Activated T-helper 17 cell treated with anti-CD3 and anti-CD28 coated beads, Interleukin-2, amount 50 U/mL, for 72 hours (primary cell): ENCODE measurements at regions not wholly inside any gene's neighbourhood (a gene's known extent, or its start where the extent isn't known, plus 50 kb on each side); places are given as distances from the start of the nearest gene placed in this dataset.
"Not testable (repeated sequence)": the region's sequence is repeated elsewhere in the genome, so short reads cannot be mapped to it uniquely, and the experiment has no call there.

Source experiments
- ATAC-seq: fragments of 150-1000 bp; cut with Tn5 transposase; replicated peaks from 2 replicates; pipeline ENCODE4 v1.10.0; 2021; ENCODE audit warnings: mild to moderate bottlenecking, moderate library complexity
- H3K27ac Mint-ChIP-seq: one replicate; pipeline ENCODE4 v1.8.0; 2022; ENCODE audit warnings: mixed read lengths
- H3K27me3 Mint-ChIP-seq: one replicate; pipeline ENCODE4 v1.8.0; 2022; ENCODE audit warnings: mixed read lengths
- H3K36me3 Mint-ChIP-seq: one replicate; pipeline ENCODE4 v1.8.0; 2022; ENCODE audit warnings: low read depth, mild to moderate bottlenecking, mixed read lengths
- H3K4me1 Mint-ChIP-seq: one replicate; pipeline ENCODE4 v1.8.0; 2022; ENCODE audit warnings: mixed read lengths
- H3K4me3 Mint-ChIP-seq: one replicate; pipeline ENCODE4 v1.8.0; 2022; ENCODE audit warnings: mild to moderate bottlenecking, mixed read lengths
- H3K9me3 Mint-ChIP-seq: one replicate; pipeline ENCODE4 v1.8.0; 2022; ENCODE audit warnings: mixed read lengths

DNA sequence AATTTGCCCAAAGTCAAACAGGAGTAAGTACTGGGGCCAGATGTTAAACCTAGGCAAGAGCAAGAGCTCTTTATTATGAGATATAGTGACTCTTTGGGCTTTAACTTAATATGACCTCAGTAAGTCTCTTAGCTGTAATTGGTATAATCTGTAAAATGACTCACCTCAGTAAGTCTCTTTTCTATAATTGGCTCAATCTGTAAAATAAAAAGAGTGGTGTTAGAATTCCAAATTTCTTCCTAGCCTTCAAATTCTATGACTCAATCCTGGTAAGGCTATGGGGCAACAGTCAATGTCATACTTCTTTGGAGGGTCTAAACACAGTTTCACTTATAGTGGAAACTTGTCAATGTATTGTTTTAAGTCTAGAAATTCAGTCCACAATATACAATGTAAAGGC, 1608.9 kb upstream of the PIK3C3 start:
- Mint-ChIP-seq H3K4me1 (no peaks in the 10 kb centered on the region), H3K27ac (no peak overlapping the region), H3K4me3 (no peak overlapping the region), H3K9me3 (peaks cover 13% of the 10 kb centered on the region), H3K36me3 (no peaks in the 10 kb centered on the region), H3K27me3 (no peaks in the 10 kb centered on the region)
- ATAC-seq = no peak

DNA sequence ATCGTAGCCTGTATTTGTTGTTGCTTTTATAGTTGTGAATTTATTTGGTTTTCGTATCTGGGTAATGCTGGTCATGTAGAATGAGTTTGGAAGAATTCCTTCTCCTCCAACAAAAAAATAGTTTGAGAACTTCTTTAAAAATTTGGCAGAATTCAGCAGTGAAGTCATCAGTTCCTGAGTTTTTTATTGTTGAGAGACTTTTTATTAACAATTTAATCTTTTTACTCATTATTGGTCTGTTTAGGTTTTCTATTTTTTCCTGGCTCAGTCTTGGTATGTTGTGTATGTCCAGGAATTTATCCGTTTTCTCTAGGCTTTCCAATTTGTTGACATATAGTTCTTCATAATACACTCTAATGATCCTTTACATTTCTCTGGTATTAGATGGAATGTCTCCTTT, 1613.3 kb upstream of the PIK3C3 start:
- H3K36me3 Mint-ChIP-seq = no peaks in the 10 kb centered on the region
- H3K27ac Mint-ChIP-seq = no peak overlapping the region
- no peaks in the 10 kb centered on the region for H3K27me3 Mint-ChIP-seq
- peaks cover 17% of the 10 kb centered on the region for H3K9me3 Mint-ChIP-seq
- no peak for ATAC-seq
- H3K4me1 Mint-ChIP-seq = no peaks in the 10 kb centered on the region
- no peak overlapping the region for H3K4me3 Mint-ChIP-seq

DNA sequence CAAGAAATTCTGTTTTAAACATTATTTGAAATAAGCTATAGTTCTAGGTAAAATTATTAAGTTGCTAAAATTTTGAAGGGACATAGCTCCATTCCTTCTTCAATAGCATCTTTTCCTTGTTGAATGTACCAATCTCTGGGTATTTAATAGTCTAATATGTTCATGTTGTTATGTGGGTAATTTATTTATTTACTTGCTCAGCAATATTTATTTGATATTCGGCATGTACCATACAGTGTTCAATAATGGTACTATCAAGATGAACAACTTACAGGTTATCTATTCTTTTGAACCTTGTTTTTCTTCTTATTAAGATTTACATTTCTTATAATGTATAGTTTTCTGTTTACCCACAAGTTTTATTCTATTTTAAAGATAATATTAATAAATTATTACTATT, 1616.8 kb upstream of the PIK3C3 start:
- no peaks in the 10 kb centered on the region for H3K36me3 Mint-ChIP-seq
- no peaks in the 10 kb centered on the region for H3K27me3 Mint-ChIP-seq
- H3K4me3 Mint-ChIP-seq = no peak overlapping the region
- H3K27ac Mint-ChIP-seq = no peak overlapping the region
- no peak for ATAC-seq
- H3K9me3 Mint-ChIP-seq = peaks cover 20% of the 10 kb centered on the region
- H3K4me1 Mint-ChIP-seq = no peaks in the 10 kb centered on the region

DNA sequence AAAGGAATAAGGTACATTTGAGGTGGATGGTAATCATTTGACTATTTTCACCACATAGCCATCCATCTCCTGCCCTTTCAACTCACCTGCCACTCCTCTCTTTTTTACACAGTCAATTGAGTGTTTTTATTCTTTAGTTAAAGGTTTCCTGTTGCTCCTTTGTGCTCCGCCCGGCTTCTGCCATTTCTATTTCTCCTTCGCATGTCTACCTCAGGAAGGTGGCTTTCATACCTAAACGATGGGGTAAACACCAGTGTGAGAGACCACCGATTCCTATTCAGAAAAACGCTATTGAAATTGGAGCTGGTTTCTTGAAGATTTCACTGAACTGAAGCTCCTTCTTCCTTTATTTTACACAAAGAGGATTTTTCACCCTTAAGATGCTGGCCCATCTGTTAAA, 1628.0 kb upstream of the PIK3C3 start:
- Mint-ChIP-seq H3K27ac (no peak overlapping the region), H3K36me3 (no peaks in the 10 kb centered on the region), H3K4me3 (no peak overlapping the region), H3K4me1 (no peaks in the 10 kb centered on the region), H3K27me3 (no peaks in the 10 kb centered on the region), H3K9me3 (peaks cover 8% of the 10 kb centered on the region)
- ATAC-seq = no peak

DNA sequence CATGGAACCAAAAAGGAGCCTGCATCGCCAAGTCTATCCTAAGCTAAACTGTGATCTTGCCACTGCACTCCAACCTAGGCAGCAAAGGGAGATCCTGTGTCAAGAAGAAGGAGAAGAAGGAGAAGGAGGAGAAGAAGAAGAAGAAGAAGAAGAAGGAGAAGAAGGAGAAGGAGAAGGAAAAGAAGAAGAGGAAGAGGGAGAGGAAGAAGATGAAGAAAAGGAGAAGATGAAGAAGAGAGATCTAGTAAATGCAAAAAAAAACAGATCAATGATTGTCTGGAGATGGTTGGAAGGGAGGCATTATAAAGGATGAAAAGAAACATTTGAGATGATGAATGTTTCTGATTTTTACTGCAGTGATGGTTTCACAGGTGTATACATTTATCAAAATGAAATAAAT, 1629.0 kb upstream of the PIK3C3 start:
- no peaks in the 10 kb centered on the region for H3K27me3 Mint-ChIP-seq
- no peaks in the 10 kb centered on the region for H3K36me3 Mint-ChIP-seq
- H3K4me1 Mint-ChIP-seq = no peaks in the 10 kb centered on the region
- no peak overlapping the region for H3K27ac Mint-ChIP-seq
- no peak for ATAC-seq
- peaks cover 4% of the 10 kb centered on the region for H3K9me3 Mint-ChIP-seq
- no peak overlapping the region for H3K4me3 Mint-ChIP-seq

DNA sequence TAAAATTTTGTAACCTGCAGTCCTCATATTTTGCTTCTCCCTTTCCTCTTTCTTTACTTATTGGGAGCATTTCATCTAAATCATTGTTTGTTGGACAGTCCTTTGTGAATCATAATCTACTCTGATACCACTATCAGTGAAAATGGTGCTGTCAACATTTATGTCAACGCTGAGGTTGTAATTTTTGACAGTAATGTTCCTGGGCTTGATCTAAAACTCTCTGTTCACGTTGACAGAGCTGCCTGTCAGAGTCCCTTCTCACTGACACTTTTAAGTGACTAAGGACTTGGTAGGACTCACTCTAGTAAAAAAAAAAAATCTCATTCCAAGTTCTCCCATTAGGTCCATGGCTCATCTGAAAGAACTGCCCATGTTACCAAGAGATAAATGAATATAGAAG, 1640.8 kb upstream of the PIK3C3 start:
- H3K27ac Mint-ChIP-seq = no peak overlapping the region
- H3K4me3 Mint-ChIP-seq = no peak overlapping the region
- H3K4me1 Mint-ChIP-seq = no peaks in the 10 kb centered on the region
- no peaks in the 10 kb centered on the region for H3K27me3 Mint-ChIP-seq
- peaks cover 11% of the 10 kb centered on the region for H3K9me3 Mint-ChIP-seq
- H3K36me3 Mint-ChIP-seq = no peaks in the 10 kb centered on the region
- ATAC-seq = no peak

DNA sequence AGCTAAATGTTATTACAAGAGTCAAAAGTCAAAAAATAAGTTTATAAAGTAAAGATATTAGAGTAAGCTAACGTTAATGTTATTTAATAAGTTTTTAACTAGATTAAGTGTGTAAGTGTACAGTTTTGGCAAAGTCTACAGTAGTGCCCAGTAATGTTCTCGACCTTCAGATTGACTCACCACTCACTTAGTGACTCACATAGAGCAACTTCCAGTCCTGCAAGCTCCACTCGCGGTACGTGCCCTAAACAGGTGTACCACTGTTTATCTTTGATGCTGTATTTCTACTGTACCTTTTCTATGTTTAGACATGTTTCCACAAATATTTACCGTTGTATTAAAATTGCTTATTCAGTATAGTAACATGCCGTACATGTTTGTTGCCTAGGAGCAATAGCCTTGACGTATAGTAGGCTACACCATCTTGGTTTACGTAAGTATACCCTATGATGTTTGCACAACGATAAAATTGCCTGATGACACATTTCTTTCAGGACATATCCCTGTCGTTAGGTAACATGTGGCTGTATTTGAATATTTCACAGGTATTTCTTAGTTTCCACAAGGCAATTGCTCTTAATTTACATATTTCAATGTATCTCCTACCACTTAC, 1641.9 kb upstream of the PIK3C3 start:
- Mint-ChIP-seq H3K27ac (no peak overlapping the region), H3K9me3 (peaks cover 9% of the 10 kb centered on the region), H3K4me3 (no peak overlapping the region), H3K27me3 (no peaks in the 10 kb centered on the region), H3K4me1 (no peaks in the 10 kb centered on the region), H3K36me3 (no peaks in the 10 kb centered on the region)
- ATAC-seq = no peak

DNA sequence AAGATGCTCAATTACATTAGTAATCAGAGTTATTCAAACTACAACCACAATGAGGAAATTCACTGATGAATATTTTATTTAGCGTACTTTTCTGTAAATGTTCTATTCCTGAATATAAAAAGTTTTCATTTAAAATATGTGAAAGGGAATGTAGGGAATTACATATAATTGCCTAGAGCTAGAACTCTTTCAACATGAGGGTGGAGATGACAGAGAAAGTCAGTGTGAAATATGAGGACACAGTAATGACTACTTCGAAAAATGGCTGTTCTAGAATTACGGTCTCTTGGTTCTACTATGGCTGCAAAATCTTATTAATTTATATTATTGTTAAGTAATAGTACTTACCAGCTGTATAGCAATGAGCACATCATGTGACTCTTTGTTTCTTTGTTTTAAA, 1647.4 kb upstream of the PIK3C3 start:
- no peak for ATAC-seq
- Mint-ChIP-seq H3K4me3 (no peak overlapping the region), H3K36me3 (no peaks in the 10 kb centered on the region), H3K9me3 (peaks cover 4% of the 10 kb centered on the region), H3K27me3 (no peaks in the 10 kb centered on the region), H3K4me1 (no peaks in the 10 kb centered on the region), H3K27ac (no peak overlapping the region)

DNA sequence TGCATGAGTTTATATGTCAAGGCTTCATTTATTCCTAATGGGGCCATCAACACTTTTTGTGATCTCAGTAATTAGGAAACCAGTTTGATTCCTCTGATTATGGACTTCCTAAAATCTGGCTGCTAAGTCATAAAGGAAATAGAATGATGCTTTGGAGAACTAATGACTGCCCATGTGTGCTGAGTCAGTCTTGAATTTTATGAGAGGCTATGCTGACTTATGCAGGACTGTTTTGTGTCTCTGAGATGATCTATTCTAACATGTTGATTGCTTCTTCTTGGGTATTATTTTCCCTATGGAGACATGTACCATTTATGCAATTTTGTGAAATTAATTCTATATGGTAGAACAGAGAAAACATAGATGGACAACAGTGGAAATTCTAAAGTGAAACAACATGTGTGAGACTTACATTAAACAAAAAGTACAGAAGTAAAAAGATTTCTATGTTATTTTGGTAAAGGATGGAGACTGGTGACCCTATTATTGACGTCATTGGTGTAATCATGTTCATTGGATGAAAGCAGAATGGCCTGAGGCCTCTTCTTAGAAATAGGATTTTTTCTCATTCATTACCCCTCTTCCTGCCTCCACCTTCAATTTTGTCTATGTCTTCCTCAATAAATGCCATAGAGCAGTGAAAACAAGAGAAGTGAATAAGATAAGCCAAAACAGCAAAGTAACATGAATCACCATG, 1658.2 kb upstream of the PIK3C3 start:
- no peaks in the 10 kb centered on the region for H3K4me1 Mint-ChIP-seq
- no peaks in the 10 kb centered on the region for H3K27me3 Mint-ChIP-seq
- H3K9me3 Mint-ChIP-seq = peaks cover 12% of the 10 kb centered on the region
- no peaks in the 10 kb centered on the region for H3K36me3 Mint-ChIP-seq
- no peak overlapping the region for H3K27ac Mint-ChIP-seq
- no peak for ATAC-seq
- no peak overlapping the region for H3K4me3 Mint-ChIP-seq

DNA sequence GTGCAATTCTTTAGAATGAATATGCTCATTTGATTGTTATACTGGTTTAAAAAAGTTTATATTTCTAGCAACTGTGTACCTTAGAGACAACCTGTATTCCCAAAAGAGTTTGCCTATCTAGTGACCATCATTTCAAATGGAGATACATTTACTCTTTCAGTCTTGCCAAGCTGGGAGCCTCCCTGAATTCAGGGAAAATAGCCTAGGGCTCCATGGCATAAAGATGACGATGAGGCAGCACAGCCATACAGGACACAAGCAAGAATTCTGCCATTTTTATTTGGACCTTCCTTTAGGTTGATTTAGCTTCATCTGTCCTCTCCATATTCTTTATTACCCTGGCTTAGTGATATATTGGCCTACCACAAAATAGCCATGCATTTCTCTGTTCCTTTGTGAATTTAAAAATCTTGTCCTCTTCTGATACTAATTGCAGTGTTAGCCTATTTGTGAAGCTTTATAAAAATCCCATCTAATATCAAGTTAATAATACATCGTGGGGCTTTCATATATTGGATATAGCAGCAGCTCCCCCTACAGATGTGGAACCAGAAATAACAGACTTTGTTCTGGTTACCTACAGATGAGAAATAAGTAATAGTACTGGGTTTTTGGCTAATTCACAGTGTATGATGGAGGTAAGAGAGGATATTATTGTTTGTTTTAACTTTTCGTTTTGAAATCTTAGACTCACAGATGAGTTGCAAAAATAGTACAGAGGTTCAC, 1661.9 kb upstream of the PIK3C3 start:
- no peaks in the 10 kb centered on the region for H3K4me1 Mint-ChIP-seq

DNA sequence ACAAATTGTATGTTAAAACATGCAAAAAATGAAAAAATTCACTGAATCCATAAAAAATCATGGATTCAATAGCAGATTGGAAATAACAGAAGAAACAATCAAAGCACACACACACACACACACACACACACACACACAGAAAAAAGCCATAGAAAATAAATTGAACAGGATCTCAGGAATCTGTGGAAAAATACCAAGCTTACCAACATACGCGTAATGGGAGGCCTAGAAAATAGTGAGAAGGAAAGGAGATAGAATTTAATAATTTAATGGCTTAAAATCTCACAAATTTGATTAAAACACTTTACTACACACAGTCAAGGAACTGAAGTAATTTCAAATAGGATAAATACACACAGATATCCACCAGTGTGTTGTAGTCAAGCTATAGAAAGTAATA, 1671.5 kb upstream of the PIK3C3 start:
- H3K27me3 Mint-ChIP-seq = no peaks in the 10 kb centered on the region
- no peak overlapping the region for H3K4me3 Mint-ChIP-seq
- H3K4me1 Mint-ChIP-seq = no peaks in the 10 kb centered on the region
- no peaks in the 10 kb centered on the region for H3K36me3 Mint-ChIP-seq
- peaks cover 12% of the 10 kb centered on the region for H3K9me3 Mint-ChIP-seq
- no peak overlapping the region for H3K27ac Mint-ChIP-seq
- no peak for ATAC-seq

More for the DNA sequence above, 1661.9 kb upstream of the PIK3C3 start:
- Mint-ChIP-seq H3K4me3 (no peak overlapping the region), H3K36me3 (no peaks in the 10 kb centered on the region), H3K9me3 (peaks cover 18% of the 10 kb centered on the region), H3K27me3 (no peaks in the 10 kb centered on the region), H3K27ac (no peak overlapping the region)
- ATAC-seq = no peak

DNA sequence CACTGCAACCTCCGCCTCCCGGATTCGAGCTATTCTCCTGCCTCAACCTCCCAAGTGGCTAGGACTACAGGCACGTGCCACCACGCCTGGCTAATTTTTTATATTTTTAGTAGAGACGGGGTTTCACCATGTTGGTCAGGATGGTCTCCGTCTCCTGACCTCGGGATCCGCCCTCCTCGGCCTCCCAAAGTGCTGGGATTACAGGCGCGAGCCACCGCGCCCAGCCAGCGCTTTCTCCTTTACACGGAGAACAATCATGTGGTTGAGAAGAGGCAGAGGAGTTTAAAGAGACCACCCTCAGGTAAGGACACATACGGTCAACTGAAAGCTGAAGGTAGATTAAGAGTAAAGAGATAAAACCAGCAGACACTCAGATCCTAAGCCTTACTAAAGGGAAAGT, 1673.7 kb upstream of the PIK3C3 start:
- not testable (repeated sequence) for H3K4me3 Mint-ChIP-seq, H3K27ac Mint-ChIP-seq, H3K36me3 Mint-ChIP-seq, ATAC-seq, H3K27me3 Mint-ChIP-seq, H3K4me1 Mint-ChIP-seq
- peaks cover 15% of the 10 kb centered on the region for H3K9me3 Mint-ChIP-seq

DNA sequence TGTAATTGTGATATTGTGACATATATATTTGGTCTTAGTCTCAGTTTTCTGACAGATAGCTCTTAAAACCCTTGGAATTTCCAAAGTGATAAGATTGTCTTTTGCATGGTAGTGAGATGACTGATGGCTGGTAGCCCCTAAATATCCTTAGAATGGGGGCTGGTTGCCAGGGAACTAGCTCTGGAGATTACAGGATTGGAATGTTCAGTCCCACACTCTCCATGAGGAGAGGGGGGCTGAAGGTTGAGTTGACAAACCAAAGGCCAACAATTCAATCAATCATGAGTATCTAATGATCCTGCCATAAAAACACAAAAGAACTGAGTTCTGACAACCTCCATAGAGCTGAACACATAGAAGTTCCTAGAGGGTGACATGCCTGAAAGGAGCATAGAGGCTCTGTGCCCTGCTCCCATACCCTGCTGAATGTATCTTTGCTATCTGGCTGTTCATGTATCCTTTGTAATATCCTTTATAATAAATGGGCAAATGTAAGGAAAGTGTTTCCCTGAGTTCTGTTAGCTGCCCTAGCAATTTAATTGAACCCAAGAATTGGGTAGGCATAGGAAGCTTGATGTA, 1680.3 kb upstream of the PIK3C3 start:
- no peaks in the 10 kb centered on the region for H3K4me1 Mint-ChIP-seq
- no peaks in the 10 kb centered on the region for H3K27me3 Mint-ChIP-seq
- no peak overlapping the region for H3K27ac Mint-ChIP-seq
- no peak overlapping the region for H3K4me3 Mint-ChIP-seq
- no peaks in the 10 kb centered on the region for H3K36me3 Mint-ChIP-seq
- H3K9me3 Mint-ChIP-seq = peaks cover 22% of the 10 kb centered on the region
- no peak for ATAC-seq

DNA sequence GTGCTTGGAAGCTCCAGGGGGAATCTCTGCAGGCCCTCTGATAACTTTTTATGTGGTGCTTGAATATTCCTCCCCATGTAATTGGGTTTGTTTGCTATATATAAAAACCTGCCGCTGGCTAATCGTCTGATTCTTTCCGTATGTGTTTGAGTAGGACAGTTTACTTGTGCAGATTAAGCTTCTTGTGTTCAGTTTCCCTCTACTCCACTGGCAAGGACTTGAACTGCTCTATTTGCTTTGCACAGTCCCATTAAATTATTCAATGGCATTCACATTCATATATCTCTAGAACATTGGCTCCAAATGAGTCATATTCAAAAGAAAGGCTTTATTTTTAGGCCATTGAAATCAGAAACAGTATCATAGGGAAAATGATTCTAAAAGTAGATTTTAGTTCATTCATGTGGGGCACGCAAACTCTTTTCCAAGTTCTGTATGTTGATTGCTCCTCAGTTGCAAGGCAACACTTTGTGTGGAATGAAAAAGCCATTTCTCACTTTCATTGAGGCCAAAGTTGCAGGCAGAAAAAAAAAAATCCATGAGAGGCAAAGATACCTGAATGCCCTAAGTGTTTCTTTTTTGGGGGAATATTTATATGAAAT, 1682.3 kb upstream of the PIK3C3 start:
- ATAC-seq = no peak
- H3K9me3 Mint-ChIP-seq = peaks cover 28% of the 10 kb centered on the region
- H3K4me1 Mint-ChIP-seq = no peaks in the 10 kb centered on the region
- no peak overlapping the region for H3K27ac Mint-ChIP-seq
- H3K27me3 Mint-ChIP-seq = no peaks in the 10 kb centered on the region
- no peak overlapping the region for H3K4me3 Mint-ChIP-seq
- no peaks in the 10 kb centered on the region for H3K36me3 Mint-ChIP-seq
